Activated CD8-positive, alpha-beta T cell treated with anti-CD3 and anti-CD28 coated beads for 36 hours (primary cell): ENCODE measurements at regions not wholly inside any gene's neighbourhood (a gene's known extent, or its start where the extent isn't known, plus 50 kb on each side); places are given as distances from the start of the nearest gene placed in this dataset.

Experiments
- ATAC-seq: fragments of 200-7000 bp; cut with Tn5 transposase; one replicate; pipeline ENCODE4 v1.10.0; 2021; ENCODE audit warnings: mild to moderate bottlenecking, moderate library complexity
- CTCF ChIA-PET: fragments of 350-600 bp; sonication (Branson Sonifier 250); formaldehyde crosslinking; loops from one replicate; lab custom pipeline; 2021; ENCODE audit warnings: antibody characterized with exemption; lab: Charles Lee
- POLR2A ChIA-PET: fragments of 350-600 bp; sonication (Branson Sonifier 250); formaldehyde crosslinking; loops from one replicate; lab custom pipeline; 2021; ENCODE audit warnings: antibody characterized with exemption; lab: Charles Lee
- DNase-seq: peaks from one replicate; pipeline ENCODE4 v3.0.0-alpha.2; 2020
- H3K27ac Mint-ChIP-seq: one replicate; pipeline ENCODE4 v1.8.0; 2021; ENCODE audit warnings: mild to moderate bottlenecking, mixed read lengths
- H3K27me3 Mint-ChIP-seq: one replicate; pipeline ENCODE4 v1.8.0; 2021; ENCODE audit warnings: mixed read lengths
- H3K36me3 Mint-ChIP-seq: one replicate; pipeline ENCODE4 v1.8.0; 2021; ENCODE audit warnings: low read depth, mixed read lengths
- H3K4me1 Mint-ChIP-seq: one replicate; pipeline ENCODE4 v1.8.0; 2021; ENCODE audit warnings: low read depth, mixed read lengths
- H3K4me3 Mint-ChIP-seq: one replicate; pipeline ENCODE4 v1.8.0; 2021; ENCODE audit warnings: mild to moderate bottlenecking, moderate library complexity, mixed read lengths
- H3K9me3 Mint-ChIP-seq: one replicate; pipeline ENCODE4 v1.8.0; 2021; ENCODE audit warnings: mixed read lengths
- intact Hi-C: fragments of 100-400 bp; cut with micrococcal nuclease; formaldehyde crosslinking; loops from one replicate; pipeline ENCODE4 v1.10.0; 2022
- TF ChIP-seq, protein P1 (sequence below): fragments of 200-600 bp; IDR thresholded peaks from one replicate; pipeline ENCODE4 v1.8.0; 2022; ENCODE audit warnings: antibody characterized with exemption, mild to moderate bottlenecking

DNA sequence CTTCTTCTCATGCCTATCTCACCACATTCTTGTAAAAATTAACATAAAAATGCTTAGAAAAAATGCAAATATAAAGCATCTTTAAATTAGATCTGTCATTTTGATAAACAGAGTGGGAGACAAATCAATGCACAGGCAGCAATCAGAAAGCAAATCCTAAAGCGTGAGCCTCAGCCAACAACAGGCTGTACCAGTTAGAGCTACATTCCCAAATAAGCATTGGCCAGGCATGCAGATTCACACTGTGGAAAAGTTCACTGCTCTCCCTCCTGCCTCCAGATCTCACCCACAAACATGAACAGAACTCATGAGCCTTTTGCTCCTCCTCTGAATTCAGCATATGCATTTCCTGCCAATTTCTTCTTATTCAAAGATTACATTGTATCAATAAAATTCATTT lies 115.2 kb upstream of the FAT3 start:
- TF ChIP-seq, protein P1, sequence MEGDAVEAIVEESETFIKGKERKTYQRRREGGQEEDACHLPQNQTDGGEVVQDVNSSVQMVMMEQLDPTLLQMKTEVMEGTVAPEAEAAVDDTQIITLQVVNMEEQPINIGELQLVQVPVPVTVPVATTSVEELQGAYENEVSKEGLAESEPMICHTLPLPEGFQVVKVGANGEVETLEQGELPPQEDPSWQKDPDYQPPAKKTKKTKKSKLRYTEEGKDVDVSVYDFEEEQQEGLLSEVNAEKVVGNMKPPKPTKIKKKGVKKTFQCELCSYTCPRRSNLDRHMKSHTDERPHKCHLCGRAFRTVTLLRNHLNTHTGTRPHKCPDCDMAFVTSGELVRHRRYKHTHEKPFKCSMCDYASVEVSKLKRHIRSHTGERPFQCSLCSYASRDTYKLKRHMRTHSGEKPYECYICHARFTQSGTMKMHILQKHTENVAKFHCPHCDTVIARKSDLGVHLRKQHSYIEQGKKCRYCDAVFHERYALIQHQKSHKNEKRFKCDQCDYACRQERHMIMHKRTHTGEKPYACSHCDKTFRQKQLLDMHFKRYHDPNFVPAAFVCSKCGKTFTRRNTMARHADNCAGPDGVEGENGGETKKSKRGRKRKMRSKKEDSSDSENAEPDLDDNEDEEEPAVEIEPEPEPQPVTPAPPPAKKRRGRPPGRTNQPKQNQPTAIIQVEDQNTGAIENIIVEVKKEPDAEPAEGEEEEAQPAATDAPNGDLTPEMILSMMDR, result no peak
- Mint-ChIP-seq H3K4me3 (no peak overlapping the region), H3K27ac (no peak overlapping the region), H3K36me3 (no peaks in the 10 kb centered on the region), H3K9me3 (peaks cover 6% of the 10 kb centered on the region), H3K27me3 (no peaks in the 10 kb centered on the region), H3K4me1 (no peaks in the 10 kb centered on the region)
- CTCF ChIA-PET, result no interaction called here
- DNase-seq, result no peak
- no peak for ATAC-seq
- intact Hi-C loops, result no loop called here
- POLR2A ChIA-PET, result no interaction called here

DNA sequence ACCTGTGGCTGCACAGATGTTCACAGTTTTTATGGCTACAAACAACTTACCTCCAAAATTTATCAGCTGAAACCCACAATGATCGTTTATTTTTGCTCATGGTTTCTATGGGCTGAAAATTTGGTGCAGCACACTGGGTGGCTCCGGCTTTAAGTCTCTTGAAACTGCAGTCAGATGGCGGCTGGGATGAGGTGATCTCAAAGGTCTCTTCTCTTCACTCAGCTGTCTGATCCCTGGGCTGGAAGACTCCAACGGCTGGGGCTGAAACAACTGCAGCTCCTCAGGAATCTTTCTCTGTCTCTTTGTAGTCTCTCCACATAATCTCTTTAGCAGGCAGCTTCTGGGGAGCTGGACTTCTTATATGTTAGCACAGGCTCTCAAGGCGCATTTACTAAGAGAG lies 117.3 kb upstream of the FAT3 start:
- peaks cover 2% of the 10 kb centered on the region for H3K9me3 Mint-ChIP-seq
- CTCF ChIA-PET, result no interaction called here
- intact Hi-C loops, result no loop called here
- H3K27ac Mint-ChIP-seq, result no peak overlapping the region
- no peak overlapping the region for H3K4me3 Mint-ChIP-seq
- TF ChIP-seq, protein P1, result no peak
- H3K4me1 Mint-ChIP-seq, result no peaks in the 10 kb centered on the region
- POLR2A ChIA-PET, result no interaction called here
- no peak for ATAC-seq
- no peak for DNase-seq
- H3K27me3 Mint-ChIP-seq, result no peaks in the 10 kb centered on the region
- no peaks in the 10 kb centered on the region for H3K36me3 Mint-ChIP-seq

DNA sequence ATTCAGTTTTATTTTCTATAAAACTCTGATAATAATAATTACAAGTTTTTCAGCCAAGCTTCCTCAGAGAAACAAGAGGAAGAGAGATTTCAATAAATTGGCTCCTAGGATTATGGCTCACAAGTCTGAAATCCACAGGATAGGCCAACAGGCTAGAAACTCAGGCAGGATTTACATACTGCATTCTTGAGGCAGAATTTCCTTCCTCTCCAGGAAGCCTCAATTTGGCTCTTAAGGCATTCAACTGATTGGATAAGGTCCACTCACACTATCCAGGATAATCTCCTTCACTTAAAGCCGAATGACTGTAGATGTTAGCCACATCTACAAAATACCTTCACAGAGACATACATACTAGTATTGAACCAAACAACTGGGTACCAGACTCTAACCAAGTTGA lies 120.3 kb upstream of the FAT3 start:
- no peak for ATAC-seq
- TF ChIP-seq, protein P1, result no peak
- ChIA-PET CTCF (no interaction called here), POLR2A (no interaction called here)
- H3K27me3 Mint-ChIP-seq, result no peaks in the 10 kb centered on the region
- H3K4me3 Mint-ChIP-seq, result no peak overlapping the region
- intact Hi-C loops, result no loop called here
- DNase-seq, result no peak
- H3K9me3 Mint-ChIP-seq, result peaks cover 2% of the 10 kb centered on the region
- H3K4me1 Mint-ChIP-seq, result no peaks in the 10 kb centered on the region
- H3K27ac Mint-ChIP-seq, result no peak overlapping the region
- no peaks in the 10 kb centered on the region for H3K36me3 Mint-ChIP-seq

DNA sequence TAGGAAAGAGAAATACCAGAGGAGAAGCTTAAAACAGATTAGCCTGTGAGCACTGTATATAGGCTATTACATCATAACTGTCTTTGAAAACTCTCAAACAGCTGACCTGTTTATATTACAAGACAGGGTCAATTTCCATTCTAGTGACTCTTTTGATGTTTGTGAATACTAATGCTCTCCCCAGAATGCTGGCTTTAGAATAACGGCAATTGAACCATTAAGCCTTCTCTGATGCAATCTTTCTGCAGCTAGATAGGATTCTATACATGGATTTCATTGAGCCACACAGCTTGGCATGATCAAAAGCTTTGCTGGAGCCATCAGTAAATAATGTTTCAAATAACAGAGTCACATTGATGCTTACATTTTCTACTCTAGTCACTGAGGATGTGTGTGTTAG lies 122.7 kb upstream of the FAT3 start:
- no peaks in the 10 kb centered on the region for H3K27me3 Mint-ChIP-seq
- intact Hi-C loops, result no loop called here
- H3K36me3 Mint-ChIP-seq, result no peaks in the 10 kb centered on the region
- POLR2A ChIA-PET, result no interaction called here
- peaks cover 1% of the 10 kb centered on the region for H3K9me3 Mint-ChIP-seq
- H3K27ac Mint-ChIP-seq, result no peak overlapping the region
- TF ChIP-seq, protein P1, result no peak
- H3K4me3 Mint-ChIP-seq, result no peak overlapping the region
- CTCF ChIA-PET, result no interaction called here
- DNase-seq, result no peak
- H3K4me1 Mint-ChIP-seq, result no peaks in the 10 kb centered on the region
- no peak for ATAC-seq

DNA sequence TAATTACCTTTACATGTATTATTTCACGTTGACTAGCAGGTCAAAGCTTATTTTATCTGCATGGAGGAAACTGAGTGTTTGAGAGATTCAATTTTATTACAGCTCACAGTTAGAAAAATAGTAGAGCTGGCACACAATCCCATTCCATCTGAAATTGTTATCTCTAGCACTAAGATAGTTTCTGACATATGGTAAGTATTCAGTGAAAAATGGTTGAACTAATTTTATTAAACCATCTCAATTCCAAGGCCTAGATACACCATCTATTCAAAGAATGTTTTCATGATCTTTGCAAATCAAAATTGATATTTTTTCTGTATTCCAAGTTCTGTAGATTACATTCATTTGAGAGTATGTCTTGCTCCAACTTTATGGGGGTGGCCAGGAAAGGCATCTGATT lies 125.4 kb upstream of the FAT3 start:
- Mint-ChIP-seq H3K9me3 (peaks cover 3% of the 10 kb centered on the region), H3K27ac (no peak overlapping the region), H3K4me1 (no peaks in the 10 kb centered on the region)

More for the DNA sequence above, 125.4 kb upstream of the FAT3 start:
- TF ChIP-seq, protein P1, result no peak
- intact Hi-C loops, result no loop called here
- no peak for ATAC-seq
- ChIA-PET CTCF (no interaction called here), POLR2A (no interaction called here)
- H3K36me3 Mint-ChIP-seq, result no peaks in the 10 kb centered on the region
- H3K4me3 Mint-ChIP-seq, result no peak overlapping the region
- no peak for DNase-seq
- no peaks in the 10 kb centered on the region for H3K27me3 Mint-ChIP-seq
